Sciatic nerve (tissue), 2 donors: ENCODE measurements at regions not wholly inside any gene's neighbourhood (a gene's known extent, or its start where the extent isn't known, plus 50 kb on each side); places are given as distances from the start of the nearest gene placed in this dataset.
A peak's percentile ranks its signal among the peaks of the same experiment; 100 is the strongest.
"Not testable (repeated sequence)": the region's sequence is repeated elsewhere in the genome, so short reads cannot be mapped to it uniquely, and the experiment has no call there.

Source experiments
- ATAC-seq: fragments of 200-7000 bp; cut with Tn5 transposase; one replicate; pipeline ENCODE4 v1.9.1; 2020; ENCODE audit warnings: mild to moderate bottlenecking, moderate library complexity
- DNase-seq: peaks from one replicate; pipeline ENCODE4 v3.0.0-alpha.2; 2020; ENCODE audit warnings: low spot score
- intact Hi-C: fragments of 100-400 bp; cut with DNase I; formaldehyde crosslinking; loops from one replicate; pipeline ENCODE4 v1.14.2; 2022
- donor health status: DM: no; HTN: no; CAD: no.
- donor health status: DM: no; HTN: no; CAD: no.

- ATAC-seq (no peak), DNase-seq (no peak)
- intact Hi-C loops = no loop called here
These were observed 88.9 kb upstream of the ODAD2 start for GRCh38 chr10:28087661-28088351.

DNA sequence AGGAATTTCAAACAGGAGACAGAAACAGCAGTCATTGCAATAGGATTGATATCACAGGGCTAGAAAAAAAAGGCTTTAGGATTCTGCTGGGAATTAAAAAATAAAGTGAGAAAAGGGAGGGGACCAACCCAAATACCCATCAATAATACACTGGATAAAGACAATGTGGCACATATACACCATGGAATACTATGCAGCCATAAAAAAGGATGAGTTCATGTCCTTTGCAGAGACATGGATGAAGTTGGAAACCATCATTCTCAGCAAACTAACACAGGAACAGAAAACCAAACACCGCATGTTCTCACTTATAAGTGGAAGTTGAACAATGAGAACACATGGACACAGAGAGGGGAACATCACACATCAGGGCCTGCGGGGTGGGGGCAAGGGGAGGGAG lies 86.9 kb upstream of the ODAD2 start:
- DNase-seq, ATAC-seq, intact Hi-C loops: not testable (repeated sequence)

GRCh38 chr10:28082885-28083284 lies 84.0 kb upstream of the ODAD2 start:
- ATAC-seq (no peak), DNase-seq (no peak)
- intact Hi-C loops = no loop called here

DNA sequence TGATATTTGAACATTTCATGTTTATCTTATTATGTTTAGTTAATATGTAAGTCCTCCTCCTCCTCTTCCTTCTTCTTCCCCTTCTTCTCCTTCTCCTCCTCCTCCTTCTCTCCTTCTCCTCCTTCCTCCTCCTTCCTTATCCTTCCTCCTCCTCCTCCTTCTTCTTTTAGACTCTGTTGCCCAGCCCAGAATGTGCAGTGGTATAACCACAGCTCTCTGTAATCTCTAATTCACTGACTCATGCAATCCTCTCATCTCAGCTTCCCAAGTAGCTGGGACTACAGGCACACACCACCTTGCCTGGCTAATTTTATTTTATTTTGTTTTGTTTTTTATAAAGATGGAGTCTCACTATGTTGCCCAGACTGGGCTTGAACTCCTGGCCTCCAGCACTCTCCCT lies 83.4 kb upstream of the ODAD2 start:
- intact Hi-C loops = no loop called here
- ATAC-seq (no peak), DNase-seq (no peak)

- DNase-seq = no peak
- intact Hi-C loops = no loop called here
- no peak for ATAC-seq
These were observed 79.0 kb upstream of the ODAD2 start for GRCh38 chr10:28077889-28078288.

DNA sequence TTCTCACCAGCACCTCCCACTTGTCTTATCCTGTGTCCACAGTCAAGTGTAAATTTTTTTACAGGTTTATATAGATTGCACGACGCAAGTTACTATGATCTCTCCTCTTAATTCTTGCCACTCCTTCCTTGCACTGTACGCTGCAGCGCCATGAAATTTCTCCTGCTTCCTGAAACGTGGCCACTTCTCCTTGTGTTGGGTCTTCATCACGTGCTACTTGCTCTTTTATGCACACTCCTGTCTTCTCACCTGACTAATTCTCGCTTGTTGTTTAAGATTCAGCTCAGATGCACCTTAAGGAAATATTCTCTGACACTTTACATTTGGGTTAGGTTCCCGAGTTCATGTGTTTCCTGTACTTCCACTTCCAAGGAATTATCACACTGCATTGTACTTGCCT lies 76.5 kb upstream of the ODAD2 start:
- no peak for DNase-seq
- intact Hi-C loops = no loop called here
- ATAC-seq = no peak

DNA sequence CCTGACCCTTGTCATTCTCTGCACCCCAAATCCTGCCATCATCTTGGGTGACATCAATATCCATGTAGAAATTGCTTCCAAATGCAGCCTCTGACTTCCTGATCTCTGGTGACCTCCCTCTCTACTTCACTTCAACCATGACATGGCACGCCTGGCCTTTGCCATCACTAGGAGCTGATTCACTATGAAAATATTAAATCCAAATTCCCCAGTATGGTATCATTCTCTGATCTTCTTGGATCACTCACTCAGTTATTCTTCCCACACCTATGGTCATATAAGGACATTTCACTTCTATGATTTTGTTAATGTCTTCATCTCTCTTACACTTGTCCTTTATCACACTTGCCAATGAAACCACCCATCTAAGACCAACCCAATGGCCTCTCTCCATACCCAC lies 73.7 kb upstream of the ODAD2 start:
- intact Hi-C loops = no loop called here
- no peak for DNase-seq
- no peak for ATAC-seq

DNA sequence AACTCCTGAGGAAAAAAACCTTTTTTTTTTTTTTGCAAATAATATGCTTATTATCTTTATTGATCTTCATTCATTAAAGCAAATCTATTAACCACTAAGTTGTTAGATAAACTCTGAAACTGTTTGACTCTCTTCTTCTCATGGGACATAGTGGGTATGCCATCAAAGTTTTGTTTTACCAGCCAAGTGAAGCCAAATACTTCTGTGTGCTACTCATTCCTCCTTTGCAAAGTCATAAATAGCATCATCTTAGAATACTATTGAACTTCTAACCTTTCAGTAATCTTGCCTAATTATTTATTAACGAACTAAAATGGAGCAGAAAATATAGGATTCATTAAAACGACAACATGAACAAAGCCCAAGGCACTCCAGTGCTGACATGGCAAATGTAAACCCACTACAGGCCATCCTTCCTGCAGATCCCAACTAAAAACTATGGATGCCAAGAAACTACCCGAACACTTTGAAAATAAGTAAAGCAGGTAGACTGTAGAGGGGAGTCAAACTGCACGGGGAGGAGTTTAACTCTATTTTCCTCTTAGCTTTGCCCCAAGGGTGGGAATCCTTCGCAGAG lies 61.2 kb upstream of the ODAD2 start:
- intact Hi-C loops = no loop called here
- DNase-seq = no peak
- no peak for ATAC-seq

DNA sequence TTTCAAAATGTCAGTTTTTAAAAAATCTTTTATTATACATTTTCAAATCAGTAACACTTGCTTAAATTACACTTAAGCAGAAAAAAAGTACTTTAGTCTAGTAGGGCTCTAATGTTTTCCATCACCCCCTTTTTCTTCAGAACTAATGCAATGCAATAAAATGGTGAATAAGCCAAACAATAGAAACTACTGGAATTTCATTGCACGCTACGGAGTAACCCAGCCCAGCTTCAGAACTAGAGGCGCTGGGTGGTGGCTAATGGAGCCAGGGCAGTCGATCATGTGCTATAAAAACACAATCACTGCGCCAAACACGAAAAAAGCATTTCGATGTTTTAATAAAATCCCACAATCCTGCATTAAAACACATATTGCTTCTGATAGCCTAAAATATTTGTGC lies 59.9 kb upstream of the ODAD2 start:
- no peak for ATAC-seq
- intact Hi-C loops = no loop called here
- no peak for DNase-seq

DNA sequence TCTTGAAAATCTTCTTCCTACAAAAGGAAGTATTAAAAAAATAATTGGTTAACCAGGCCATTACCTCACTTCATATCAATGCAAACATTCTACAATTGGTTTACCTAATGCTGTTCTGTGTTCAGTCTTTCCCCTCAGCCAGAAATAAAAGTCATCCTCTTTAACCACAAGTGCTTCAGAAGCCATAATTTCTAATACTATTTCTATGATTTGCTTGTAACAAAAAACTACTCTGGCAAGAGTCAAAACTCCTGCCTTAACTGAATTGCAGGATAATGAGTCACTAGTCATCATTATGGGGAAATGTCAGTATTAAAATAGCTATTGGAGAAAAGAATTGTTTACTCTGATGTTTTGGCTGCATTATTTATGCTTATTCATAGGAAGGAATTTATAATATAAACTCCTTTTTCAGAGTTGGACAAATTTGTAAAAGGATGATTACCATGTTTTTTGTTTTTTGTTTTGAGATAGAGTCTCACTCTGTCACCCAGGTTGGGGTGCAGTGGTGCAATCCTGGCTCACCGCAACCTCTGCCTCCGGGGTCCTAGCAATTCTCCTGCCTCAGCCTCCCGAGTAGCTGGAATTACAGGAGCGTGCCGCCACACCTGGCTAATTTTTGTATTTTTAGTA lies 55.5 kb upstream of the ODAD2 start:
- DNase-seq (no peak), ATAC-seq (peak; percentile 55)
- intact Hi-C loops = no loop called here

DNA sequence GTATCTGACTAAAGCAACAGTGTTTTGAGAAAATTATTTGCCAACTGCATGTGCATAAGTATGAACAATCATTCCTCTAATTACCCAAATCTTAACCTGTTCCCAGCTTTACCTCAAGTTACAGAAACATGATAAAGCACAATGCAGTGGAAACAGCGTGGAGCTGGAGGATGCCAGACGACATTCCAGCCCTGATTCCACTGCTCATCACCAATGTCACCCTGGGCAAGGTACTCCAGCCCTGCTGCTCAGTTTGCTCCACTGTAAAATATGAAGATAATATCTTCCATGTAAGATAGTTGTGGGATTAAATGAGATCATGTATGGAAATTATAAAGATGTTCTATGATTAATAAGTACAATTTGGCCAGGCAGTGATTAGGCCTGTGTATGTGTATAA lies 50.4 kb upstream of the ODAD2 start:
- DNase-seq = no peak
- intact Hi-C loops = no loop called here
- no peak for ATAC-seq
